PC-3 (cell line): ENCODE measurements at regions not wholly inside any gene's neighbourhood (a gene's known extent, or its start where the extent isn't known, plus 50 kb on each side); places are given as distances from the start of the nearest gene placed in this dataset.
A peak's percentile ranks its signal among the peaks of the same experiment; 100 is the strongest.

Experiments used
- ATAC-seq: fragments of 200-7000 bp; cut with Tn5 transposase; 2 replicates; pipeline ENCODE4 v1.9.1; 2020; ENCODE audit warnings: mild to moderate bottlenecking, moderate library complexity
- BruUV-seq: library from RNA; stranded (reverse); fragments of 400-500 nt; replicated peaks from 2 replicates; lab custom pipeline; 2021; lab: Mats Ljungman, UMichigan
- CTCF ChIA-PET: fragments of 300-600 bp; sonication (Branson Sonifier 250); formaldehyde crosslinking; loops from one replicate; lab custom pipeline; 2022; ENCODE audit warnings: antibody characterized with exemption; lab: Charles Lee
- POLR2A ChIA-PET: fragments of 300-600 bp; sonication (Branson Sonifier 250); formaldehyde crosslinking; loops from one replicate; lab custom pipeline; 2022; ENCODE audit warnings: antibody characterized with exemption; ENCODE audit not compliant: unreplicated experiment; lab: Charles Lee
- DNase-seq: peaks from one replicate; pipeline ENCODE4 v3.0.0-alpha.2; 2015
- H2AFZ ChIP-seq: fragments of 300-600 bp; sonication (generic); 2 replicates; pipeline ENCODE4 v1.6.0; 2016; ENCODE audit warnings: antibody characterized with exemption, low read length
- H3F3A ChIP-seq: fragments of 300-600 bp; sonication (generic); one replicate; pipeline ENCODE4 v1.6.0; 2017; ENCODE audit warnings: antibody characterized with exemption, low read length, control low read depth, mild to moderate bottlenecking; ENCODE audit not compliant: unreplicated experiment
- H3K27ac ChIP-seq: fragments of 300-600 bp; sonication (generic); 2 replicates; pipeline ENCODE4 v1.5.1; 2016; ENCODE audit warnings: mild to moderate bottlenecking, low read length
- H3K27me3 ChIP-seq: fragments of 300-600 bp; sonication (generic); 2 replicates; pipeline ENCODE4 v1.6.1; 2016; ENCODE audit warnings: low read length, mixed read lengths
- H3K36me3 ChIP-seq: fragments of 300-600 bp; sonication (generic); 2 replicates; pipeline ENCODE4 v1.6.1; 2016; ENCODE audit warnings: low read depth, mixed run types, low read length, mixed read lengths
- H3K4me1 ChIP-seq: fragments of 300-600 bp; sonication (generic); 2 replicates; pipeline ENCODE4 v1.5.1; 2016; ENCODE audit warnings: low read length; ENCODE audit not compliant: insufficient read depth
- H3K4me2 ChIP-seq: fragments of 300-600 bp; sonication (generic); 2 replicates; pipeline ENCODE4 v1.6.0; 2016; ENCODE audit warnings: low read length
- H3K4me3 ChIP-seq: fragments of 300-600 bp; sonication (generic); 2 replicates; pipeline ENCODE4 v1.5.1; 2016; ENCODE audit warnings: mild to moderate bottlenecking, low read length, mixed read lengths
- H3K79me2 ChIP-seq: fragments of 300-600 bp; sonication (generic); 2 replicates; pipeline ENCODE4 v1.6.1; 2017; ENCODE audit warnings: low read length, mixed read lengths
- H3K9ac ChIP-seq: fragments of 300-600 bp; sonication (generic); 2 replicates; pipeline ENCODE4 v1.6.0; 2016; ENCODE audit warnings: mild to moderate bottlenecking, low read length
- H3K9me2 ChIP-seq: fragments of 300-600 bp; sonication (generic); replicated peaks from 2 replicates; pipeline ENCODE4 v1.6.1; 2016; ENCODE audit warnings: mixed run types, low read length, mixed read lengths
- H3K9me3 ChIP-seq: fragments of 300-600 bp; sonication (generic); 2 replicates; pipeline ENCODE4 v1.6.1; 2016; ENCODE audit warnings: low read length, mixed read lengths
- H4K20me1 ChIP-seq: fragments of 300-600 bp; sonication (generic); 2 replicates; pipeline ENCODE4 v1.6.1; 2016; ENCODE audit warnings: low read length, mixed read lengths
- CTCF ChIP-seq: fragments of 300-600 bp; sonication (generic); conservative IDR thresholded peaks from 2 replicates; pipeline ENCODE4 v1.5.1; 2017; ENCODE audit warnings: antibody characterized with exemption, low read depth, mild to moderate bottlenecking, low read length
- EZH2 ChIP-seq: fragments of 300-600 bp; sonication (generic); IDR thresholded peaks from one replicate; pipeline ENCODE4 v1.6.1; 2017; ENCODE audit warnings: antibody characterized with exemption, mild to moderate bottlenecking, low read length; ENCODE audit not compliant: unreplicated experiment
- EZH2phosphoT487 ChIP-seq: fragments of 300-600 bp; sonication (generic); IDR thresholded peaks from 2 replicates; pipeline ENCODE4 v1.6.1; 2018; ENCODE audit warnings: mild to moderate bottlenecking, antibody characterized with exemption, low read length, borderline replicate concordance
- intact Hi-C: fragments of 100-400 bp; cut with micrococcal nuclease; formaldehyde crosslinking; loops from 2 replicates; pipeline ENCODE4 v1.9.0; 2023

GRCh38 chr1:30648408-30649000, 74.9 kb downstream of the MATN1 start:
- H2AFZ ChIP-seq = no peak overlapping the region
- H3K4me1 ChIP-seq = peaks cover 9% of the 10 kb centered on the region
- H3K9ac ChIP-seq = no peak overlapping the region
- peaks cover 11% of the 10 kb centered on the region; the same call in 1 of the 2 replicates for H3K27me3 ChIP-seq
- TF ChIP-seq EZH2phosphoT487 = no peak
- TF ChIP-seq CTCF = no peak
- no peak for TF ChIP-seq EZH2
- no TSS peak for BruUV-seq
- H3K79me2 ChIP-seq = no peaks in the 10 kb centered on the region
- no peaks in the 10 kb centered on the region for H4K20me1 ChIP-seq
- POLR2A ChIA-PET = no interaction called here
- no peaks in the 10 kb centered on the region for H3K9me3 ChIP-seq
- intact Hi-C loops = no loop called here
- no peak overlapping the region for H3K27ac ChIP-seq
- H3K36me3 ChIP-seq = no peaks in the 10 kb centered on the region
- no peak for ATAC-seq
- no peaks in the 10 kb centered on the region for H3F3A ChIP-seq
- H3K4me3 ChIP-seq = no peak overlapping the region
- H3K4me2 ChIP-seq = no peak overlapping the region
- H3K9me2 ChIP-seq = no peaks in the 10 kb centered on the region
- CTCF ChIA-PET = no interaction called here
- no peak for DNase-seq

- TF ChIP-seq EZH2phosphoT487 = no peak
- no peak for TF ChIP-seq CTCF
- no peak for TF ChIP-seq EZH2
- Histone ChIP-seq H3K27ac (no peak overlapping the region), H3K9ac (no peak overlapping the region), H3K4me1 (peaks cover 9% of the 10 kb centered on the region), H3K27me3 (peaks cover 34% of the 10 kb centered on the region), H4K20me1 (no peaks in the 10 kb centered on the region), H3F3A (no peaks in the 10 kb centered on the region), H2AFZ (no peak overlapping the region), H3K79me2 (no peaks in the 10 kb centered on the region), H3K9me2 (no peaks in the 10 kb centered on the region), H3K4me2 (no peak overlapping the region), H3K36me3 (no peaks in the 10 kb centered on the region), H3K4me3 (no peak overlapping the region), H3K9me3 (no peaks in the 10 kb centered on the region)
- CTCF ChIA-PET = no interaction called here
- intact Hi-C loops = no loop called here
- peak; percentile 58 for DNase-seq
- peak; percentile 43; the same call in 1 of the 2 replicates for ATAC-seq
- POLR2A ChIA-PET = no interaction called here
- no TSS peak for BruUV-seq
These were observed 77.6 kb downstream of the MATN1 start for GRCh38 chr1:30645807-30646206.

GRCh38 chr1:30642391-30643120, 80.8 kb downstream of the MATN1 start:
- Histone ChIP-seq H3K9me2 (no peaks in the 10 kb centered on the region), H3K9me3 (no peaks in the 10 kb centered on the region), H3F3A (no peaks in the 10 kb centered on the region), H3K27ac (no peak overlapping the region), H2AFZ (no peak overlapping the region), H3K27me3 (peaks cover 63% of the 10 kb centered on the region), H3K4me3 (no peak overlapping the region), H3K9ac (no peak overlapping the region), H3K4me2 (no peak overlapping the region), H3K79me2 (no peaks in the 10 kb centered on the region), H3K4me1 (no peaks in the 10 kb centered on the region; the same call in 1 of the 2 replicates), H4K20me1 (no peaks in the 10 kb centered on the region), H3K36me3 (no peaks in the 10 kb centered on the region)
- TF ChIP-seq EZH2phosphoT487 = no peak
- TF ChIP-seq CTCF = no peak
- no peak for TF ChIP-seq EZH2
- intact Hi-C loops = no loop called here
- BruUV-seq = no TSS peak
- ATAC-seq = no peak
- CTCF ChIA-PET = no interaction called here
- POLR2A ChIA-PET = no interaction called here
- no peak for DNase-seq
